Thyroid gland (tissue), 4 donors: ENCODE measurements at regions not wholly inside any gene's neighbourhood (a gene's known extent, or its start where the extent isn't known, plus 50 kb on each side); places are given as distances from the start of the nearest gene placed in this dataset.

Experiments used
- DNase-seq, 2 donors: peaks; one replicate each; pipeline ENCODE4 v3.0.0-alpha.2; 2019
- H3K27ac ChIP-seq, 3 donors: fragments of 200-600 bp; sonication (generic); 1 replicate in 2 of 3; 2 replicates in 1 of 3; pipeline ENCODE4 v1.5.1; 2016 to 2019; ENCODE audit warnings: mild to moderate bottlenecking in 1 of 3, moderate library complexity in 1 of 3
- H3K27me3 ChIP-seq: fragments of 200-600 bp; sonication (generic); one replicate; pipeline ENCODE4 v1.5.1; 2019
- H3K36me3 ChIP-seq, 2 donors: fragments of 200-600 bp; sonication (generic); one replicate each; pipeline ENCODE4 v1.5.1; 2016 to 2019
- H3K4me1 ChIP-seq, 2 donors: fragments of 200-600 bp; sonication (generic); one replicate each; pipeline ENCODE4 v1.5.1; 2017 to 2019
- H3K4me3 ChIP-seq, 3 donors: fragments of 200-600 bp; sonication (generic); replicated peaks in 1 of 3; 1 replicate in 2 of 3; 2 replicates in 1 of 3; pipeline ENCODE4 v1.5.1; 2016; ENCODE audit warnings: mild to moderate bottlenecking in 1 of 3
- H3K9me3 ChIP-seq: fragments of 200-600 bp; sonication (generic); one replicate; pipeline ENCODE4 v1.5.1; 2017
- CTCF ChIP-seq, 6 experiments: fragments of 200-600 bp in 3 of 6; fragments of 450-650 bp in 3 of 6; sonication (generic) in 3 of 6; IDR thresholded peaks; one replicate each; pipeline ENCODE4 v1.5.1; 2016 to 2019; ENCODE audit warnings: antibody characterized with exemption in 6 of 6, mild to moderate bottlenecking in 2 of 6, inconsistent platforms in 1 of 6, moderate library complexity in 1 of 6
- POLR2A ChIP-seq, 2 donors: fragments of 450-650 bp; IDR thresholded peaks; one replicate each; pipeline ENCODE4 v1.6.1; 2017; ENCODE audit warnings: antibody characterized with exemption in 2 of 2, mild to moderate bottlenecking in 2 of 2, moderate library complexity in 1 of 2
- WGBS, 2 donors: methylation state at CpG; one replicate each; pipeline ENCODE4 v1.1.5; 2017; 5-methylcytosine and 5-hydroxymethylcytosine counted together
- intact Hi-C: fragments of 100-400 bp; cut with DNase I; formaldehyde crosslinking; loops from one replicate; pipeline ENCODE4 v1.15.1; 2023

- Histone ChIP-seq H3K4me3 (no peak overlapping the region), H3K27me3 (no peaks in the 10 kb centered on the region), H3K27ac (no peak overlapping the region), H3K9me3 (no peaks in the 10 kb centered on the region), H3K4me1 (no peaks in the 10 kb centered on the region), H3K36me3 (no peaks in the 10 kb centered on the region)
- intact Hi-C loops: no loop called here
- DNase-seq: no peak
- WGBS, 2 donors: 89% methylated on average over 5 of the region's 5 CpGs
- TF ChIP-seq POLR2A (IDR thresholded peaks at IDR 0.05) (no peak), CTCF (IDR thresholded peaks at IDR 0.05) (no peak)
Measured at GRCh38 chr6:125564941-125565340, 184.5 kb upstream of the HEY2 start.

- no peaks in the 10 kb centered on the region for H3K36me3 ChIP-seq
- H3K27ac ChIP-seq: no peak overlapping the region
- H3K4me1 ChIP-seq: no peaks in the 10 kb centered on the region
- intact Hi-C loops: no loop called here
- H3K4me3 ChIP-seq: no peak overlapping the region
- DNase-seq: no peak
- WGBS, 2 donors: 97 to 100% methylated on average over 1 of the region's 1 CpG
- H3K27me3 ChIP-seq: no peaks in the 10 kb centered on the region
- H3K9me3 ChIP-seq: no peaks in the 10 kb centered on the region
- TF ChIP-seq CTCF (IDR thresholded peaks at IDR 0.05) (no peak), POLR2A (IDR thresholded peaks at IDR 0.05) (no peak)
Measured at GRCh38 chr6:125567407-125567806, 182.0 kb upstream of the HEY2 start.

GRCh38 chr6:125568609-125569008 lies 180.8 kb upstream of the HEY2 start:
- no peaks in the 10 kb centered on the region for H3K9me3 ChIP-seq
- no peaks in the 10 kb centered on the region for H3K27me3 ChIP-seq
- H3K4me3 ChIP-seq: no peak overlapping the region
- DNase-seq: no peak
- WGBS, 2 donors: 94% methylated on average over 4 of the region's 4 CpGs
- TF ChIP-seq POLR2A (IDR thresholded peaks at IDR 0.05) (no peak), CTCF (IDR thresholded peaks at IDR 0.05) (no peak)
- H3K27ac ChIP-seq: no peak overlapping the region
- no peaks in the 10 kb centered on the region for H3K4me1 ChIP-seq
- intact Hi-C loops: no loop called here
- H3K36me3 ChIP-seq: no peaks in the 10 kb centered on the region

- Histone ChIP-seq H3K9me3 (no peaks in the 10 kb centered on the region), H3K36me3 (no peaks in the 10 kb centered on the region), H3K27ac (no peak overlapping the region), H3K27me3 (no peaks in the 10 kb centered on the region), H3K4me1 (no peaks in the 10 kb centered on the region), H3K4me3 (no peak overlapping the region)
- 63 to 87% methylated on average over 2 of the region's 2 CpGs for WGBS, 2 donors
- DNase-seq: no peak
- intact Hi-C loops: no loop called here
- TF ChIP-seq CTCF (IDR thresholded peaks at IDR 0.05): no peak
- no peak for TF ChIP-seq POLR2A (IDR thresholded peaks at IDR 0.05)
Measured at GRCh38 chr6:125570526-125570925, 178.9 kb upstream of the HEY2 start.

GRCh38 chr6:125571207-125571755 lies 178.2 kb upstream of the HEY2 start:
- H3K4me1 ChIP-seq: no peaks in the 10 kb centered on the region
- H3K4me3 ChIP-seq: no peak overlapping the region
- intact Hi-C loops: no loop called here
- H3K36me3 ChIP-seq: no peaks in the 10 kb centered on the region
- H3K27me3 ChIP-seq: no peaks in the 10 kb centered on the region
- no peaks in the 10 kb centered on the region for H3K9me3 ChIP-seq
- 83 to 94% methylated on average over 2 of the region's 2 CpGs for WGBS, 2 donors
- H3K27ac ChIP-seq: no peak overlapping the region
- TF ChIP-seq CTCF (IDR thresholded peaks at IDR 0.05): no peak
- no peak for TF ChIP-seq POLR2A (IDR thresholded peaks at IDR 0.05)
- DNase-seq: no peak
